ENCODE measurements at regions not wholly inside any gene's neighbourhood (a gene's known extent, or its start where the extent isn't known, plus 50 kb on each side); places are given as distances from the start of the nearest gene placed in this dataset.

- no peak for DNase-seq
These were observed 569.0 kb upstream of the SORCS1 start for GRCh38 chr10:107733328-107734130.

- DNase-seq: no peak
These were observed 567.5 kb upstream of the SORCS1 start for GRCh38 chr10:107732045-107732444.

- no peak for DNase-seq
These were observed 564.3 kb upstream of the SORCS1 start for GRCh38 chr10:107728807-107729206.

- no peak for DNase-seq
These were observed 563.3 kb upstream of the SORCS1 start for GRCh38 chr10:107727767-107728317.

- DNase-seq: no peak
These were observed 554.4 kb upstream of the SORCS1 start for GRCh38 chr10:107718864-107719263.

- DNase-seq: no peak
These were observed 552.5 kb upstream of the SORCS1 start for GRCh38 chr10:107717046-107717445.

- no peak for DNase-seq
These were observed 551.1 kb upstream of the SORCS1 start for GRCh38 chr10:107715565-107715964.

- DNase-seq: no peak
These were observed 544.5 kb upstream of the SORCS1 start for GRCh38 chr10:107708981-107709380.

- DNase-seq: no peak
These were observed 541.7 kb upstream of the SORCS1 start for GRCh38 chr10:107706096-107706725.

- DNase-seq: no peak
These were observed 537.4 kb upstream of the SORCS1 start for GRCh38 chr10:107701943-107702342.

- DNase-seq: no peak
These were observed 527.6 kb upstream of the SORCS1 start for GRCh38 chr10:107692072-107692471.

GRCh38 chr10:107689323-107689722 is 524.8 kb upstream of the SORCS1 start:
- no peak for DNase-seq

- no peak for DNase-seq
These were observed 523.2 kb upstream of the SORCS1 start for GRCh38 chr10:107687701-107688100.

GRCh38 chr10:107686095-107686494 is 521.6 kb upstream of the SORCS1 start:
- no peak for DNase-seq

GRCh38 chr10:107671960-107672359 is 507.5 kb upstream of the SORCS1 start:
- no peak for DNase-seq

GRCh38 chr10:107666214-107666613 is 501.7 kb upstream of the SORCS1 start:
- no peak for DNase-seq

- no peak for DNase-seq
These were observed 501.0 kb upstream of the SORCS1 start for GRCh38 chr10:107665459-107665858.

GRCh38 chr10:107657851-107658250 is 493.3 kb upstream of the SORCS1 start:
- no peak for DNase-seq

GRCh38 chr10:107656932-107657331 is 492.4 kb upstream of the SORCS1 start:
- no peak for DNase-seq

GRCh38 chr10:107653832-107654287 is 489.4 kb upstream of the SORCS1 start:
- no peak for DNase-seq

GRCh38 chr10:107650939-107651338 is 486.4 kb upstream of the SORCS1 start:
- no peak for DNase-seq

GRCh38 chr10:107649249-107649648 is 484.7 kb upstream of the SORCS1 start:
- DNase-seq: no peak

GRCh38 chr10:107647462-107647861 is 483.0 kb upstream of the SORCS1 start:
- DNase-seq: no peak

- DNase-seq: no peak
These were observed 467.4 kb upstream of the SORCS1 start for GRCh38 chr10:107631876-107632275.

All from NCI-H1092 (cell line).